NCI-H2227 (cell line): ENCODE measurements at regions not wholly inside any gene's neighbourhood (a gene's known extent, or its start where the extent isn't known, plus 50 kb on each side); places are given as distances from the start of the nearest gene placed in this dataset.
"Not testable (repeated sequence)": the region's sequence is repeated elsewhere in the genome, so short reads cannot be mapped to it uniquely, and the experiment has no call there.

Experiments
- DNase-seq: peaks from one replicate; lab custom pipeline; 2025; ENCODE audit not compliant: unreplicated experiment; lab: John Stamatoyannopoulos, UW

DNA sequence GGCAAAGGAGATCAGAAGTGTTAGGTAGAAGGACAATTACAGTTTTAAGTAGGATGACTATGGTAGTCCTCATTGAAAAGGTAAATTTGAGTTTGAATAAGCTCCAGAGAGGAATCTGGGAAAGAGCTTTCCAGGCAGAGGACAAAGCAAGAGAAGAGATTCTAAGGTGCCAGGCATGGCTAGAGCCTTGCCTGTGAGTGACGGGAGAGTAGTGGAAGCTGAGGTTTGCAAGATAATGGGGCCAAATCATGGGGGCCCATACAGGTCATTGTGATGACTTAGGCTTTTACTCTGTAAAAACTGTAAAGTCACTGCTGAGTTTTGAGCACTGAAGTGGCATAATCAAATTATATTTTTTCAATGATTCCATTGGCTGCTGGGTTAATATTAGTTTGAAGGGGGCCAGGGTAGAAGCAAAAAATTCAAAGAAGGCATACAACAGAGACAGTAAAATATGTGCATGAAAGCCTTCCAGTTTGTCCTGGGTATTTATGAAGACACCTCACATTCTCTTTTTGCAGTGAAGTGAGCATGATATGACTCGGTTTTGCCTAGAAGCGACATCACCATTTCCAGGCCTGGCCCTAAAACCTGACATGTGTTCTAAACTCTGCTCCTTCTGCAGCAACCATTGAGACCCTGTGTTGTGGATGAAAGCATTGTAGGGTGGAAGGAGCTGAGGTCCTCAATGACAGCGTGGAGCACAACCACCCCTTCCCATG is 279.8 kb upstream of the TNC start:
- DNase-seq = no peak

DNA sequence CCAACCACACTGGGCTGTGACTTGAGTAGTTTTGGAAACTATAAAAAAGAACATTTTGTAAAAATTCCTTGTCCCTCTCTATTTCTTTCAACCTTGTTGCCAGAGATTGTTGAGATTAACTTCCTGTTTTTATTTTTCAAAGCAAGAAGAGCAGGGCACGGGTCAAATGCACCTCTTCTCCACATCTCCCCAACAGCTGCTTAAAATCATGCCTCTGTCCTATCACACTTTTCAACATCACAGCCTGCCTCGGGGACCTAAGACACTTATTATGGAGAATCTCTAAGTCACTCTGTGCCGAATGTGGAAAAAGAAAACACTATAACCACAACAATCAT is 280.3 kb upstream of the TNC start:
- DNase-seq = no peak

DNA sequence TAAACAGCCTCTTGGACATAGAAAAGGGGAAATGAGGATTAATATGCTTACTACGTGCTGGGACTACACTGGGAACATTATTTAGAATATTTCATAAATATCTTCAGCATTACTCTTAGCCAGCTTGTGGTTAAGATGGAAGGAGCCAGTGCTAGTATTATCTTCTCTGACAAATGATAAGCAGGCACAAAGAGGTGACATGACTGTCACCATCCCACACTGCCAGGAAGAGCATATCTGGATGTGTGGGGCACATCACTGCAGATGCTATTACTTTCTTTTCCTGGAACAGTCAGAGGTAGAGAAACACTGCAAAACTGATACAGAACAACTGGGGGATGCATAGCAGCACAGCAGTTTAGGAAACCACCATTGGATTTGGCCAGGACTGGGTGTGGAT is 281.0 kb upstream of the TNC start:
- DNase-seq = no peak

DNA sequence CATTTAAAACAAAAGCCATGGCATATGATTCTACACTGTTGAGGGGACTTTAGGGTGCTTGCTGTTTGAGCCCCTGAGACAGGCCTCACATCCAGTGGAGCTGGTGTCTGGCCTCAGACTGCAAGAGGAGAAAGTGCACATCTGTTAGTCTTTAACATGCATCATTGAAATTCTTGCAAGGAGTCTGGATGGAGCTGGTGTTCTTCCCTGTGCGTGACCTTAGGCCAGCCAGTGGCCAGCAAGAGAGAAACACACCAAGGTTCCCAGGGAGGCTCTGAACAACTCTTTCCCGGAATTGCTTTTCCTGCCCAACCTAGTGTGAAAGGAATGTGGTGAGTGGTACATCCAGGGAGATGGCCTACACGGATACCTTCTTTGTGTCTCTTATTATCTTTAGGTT is 282.8 kb upstream of the TNC start:
- DNase-seq = no peak

DNA sequence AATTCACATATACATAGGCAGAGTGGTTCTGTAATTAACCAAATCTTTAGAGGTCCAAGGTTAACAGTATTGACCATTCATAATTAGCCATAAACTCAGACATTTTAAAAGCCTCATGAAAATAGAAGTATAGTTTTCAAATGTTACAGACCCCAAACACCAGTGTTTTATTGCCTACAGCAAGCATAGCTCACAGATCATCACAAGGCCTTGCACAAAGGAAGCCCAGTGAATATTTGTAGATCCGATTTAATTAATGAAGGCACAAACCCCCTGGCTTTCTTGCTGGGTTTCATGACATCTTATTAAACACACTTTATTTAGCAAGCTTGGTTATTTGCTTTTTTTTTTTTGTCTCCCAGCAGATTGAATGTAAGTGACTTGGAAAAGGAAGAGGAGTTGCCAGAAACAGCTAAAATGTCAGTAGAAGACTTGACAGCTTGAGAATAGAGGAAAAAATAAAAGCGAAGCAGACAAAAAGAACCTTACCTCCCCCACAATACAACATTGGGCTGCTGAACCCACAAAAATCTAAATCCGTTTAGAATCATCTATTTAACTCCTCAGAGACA is 283.9 kb upstream of the TNC start:
- no peak for DNase-seq

DNA sequence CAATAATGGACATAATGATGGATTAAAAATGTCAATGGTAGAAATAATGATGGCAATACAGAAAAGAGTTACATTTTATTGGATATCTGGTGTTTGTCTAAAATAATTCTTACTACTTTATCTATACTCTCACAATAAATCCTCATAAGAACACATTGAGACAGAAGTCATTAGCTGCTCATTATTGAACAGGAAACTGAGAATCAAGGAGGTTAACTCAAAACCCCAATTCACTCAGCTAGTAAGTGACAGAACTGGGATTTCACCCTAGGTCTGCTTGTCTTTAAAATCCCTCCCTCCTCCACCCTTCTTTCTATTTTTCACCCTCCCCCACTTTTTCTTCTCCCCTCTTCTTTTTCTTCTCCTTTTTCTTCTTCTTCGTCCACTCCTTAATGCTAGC is 285.8 kb upstream of the TNC start:
- no peak for DNase-seq

DNA sequence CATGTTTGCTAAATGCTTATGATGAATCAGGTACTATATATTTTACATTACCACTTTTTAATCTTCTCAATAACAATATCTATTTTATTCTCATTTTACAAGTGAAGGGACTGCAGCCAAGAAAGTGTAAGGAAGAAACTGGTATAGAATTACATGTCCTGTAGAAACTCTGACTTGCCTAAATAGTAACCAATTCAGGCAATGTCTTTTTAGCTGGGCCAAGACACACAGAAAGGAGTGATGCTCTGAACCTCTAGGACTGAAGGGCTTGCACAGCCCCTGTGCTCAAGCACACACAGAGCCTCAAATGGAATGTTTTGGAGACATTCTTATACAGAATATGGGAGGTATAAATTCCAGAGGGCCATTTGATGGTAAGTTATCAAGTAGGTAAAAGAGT is 286.4 kb upstream of the TNC start:
- DNase-seq = no peak

DNA sequence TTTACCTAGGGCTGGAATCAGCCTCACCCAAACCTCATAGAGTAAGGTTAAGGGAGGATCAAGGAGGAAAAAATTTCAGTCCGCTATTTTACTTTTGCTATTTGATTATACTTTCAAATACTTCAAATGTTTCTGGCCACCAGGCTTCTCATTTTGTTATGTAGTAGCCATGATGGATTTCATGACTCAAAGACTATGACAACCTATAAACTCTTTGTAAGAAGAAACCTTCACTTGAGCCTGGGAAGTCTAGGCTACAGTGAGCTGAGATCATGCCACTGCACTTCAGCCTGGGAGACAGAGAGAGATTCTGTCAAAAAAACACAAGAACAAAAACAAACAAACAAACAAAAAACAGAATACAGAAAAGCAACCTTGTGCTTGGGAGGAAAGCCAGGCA is 293.6 kb upstream of the TNC start:
- no peak for DNase-seq

DNA sequence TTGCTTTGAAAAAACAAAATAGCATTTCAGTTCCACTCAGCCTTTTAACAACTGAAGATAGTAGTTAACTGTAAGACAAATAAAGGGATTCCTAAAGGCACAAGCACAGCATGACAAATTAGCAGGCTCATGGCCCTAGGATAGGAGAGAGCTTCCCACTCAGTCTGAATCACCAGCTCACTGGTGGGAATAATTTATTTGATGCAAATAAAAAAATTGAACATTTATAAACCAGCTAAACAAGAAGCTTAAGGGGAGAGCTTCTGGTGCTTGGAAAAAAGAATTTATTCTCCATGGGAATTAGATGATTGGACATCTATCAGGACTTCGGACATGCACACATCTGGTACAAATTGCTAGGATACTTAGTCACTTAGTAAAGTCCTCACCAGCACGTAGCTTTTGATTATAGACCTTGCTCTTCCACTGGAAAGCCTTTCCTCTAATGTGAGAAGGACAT is 294.1 kb upstream of the TNC start:
- no peak for DNase-seq

DNA sequence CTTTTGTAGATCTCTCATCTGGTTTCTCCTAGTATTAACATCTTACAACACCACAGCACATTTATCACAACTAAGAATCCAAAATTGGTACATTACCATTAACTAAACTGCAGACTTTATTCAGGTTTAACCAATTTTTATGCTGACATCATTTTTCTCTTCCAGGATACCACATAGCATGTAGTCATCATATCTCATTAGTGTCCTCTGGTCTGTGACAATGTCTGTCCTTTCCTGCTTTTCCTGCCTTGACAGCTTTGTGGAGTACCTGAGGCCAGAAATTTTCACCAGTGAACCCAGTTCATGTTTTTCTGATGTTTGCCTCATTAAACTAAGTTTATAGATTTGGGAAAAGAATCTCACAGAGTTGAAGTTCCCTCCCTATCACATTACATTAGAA is 294.7 kb upstream of the TNC start:
- no peak for DNase-seq

DNA sequence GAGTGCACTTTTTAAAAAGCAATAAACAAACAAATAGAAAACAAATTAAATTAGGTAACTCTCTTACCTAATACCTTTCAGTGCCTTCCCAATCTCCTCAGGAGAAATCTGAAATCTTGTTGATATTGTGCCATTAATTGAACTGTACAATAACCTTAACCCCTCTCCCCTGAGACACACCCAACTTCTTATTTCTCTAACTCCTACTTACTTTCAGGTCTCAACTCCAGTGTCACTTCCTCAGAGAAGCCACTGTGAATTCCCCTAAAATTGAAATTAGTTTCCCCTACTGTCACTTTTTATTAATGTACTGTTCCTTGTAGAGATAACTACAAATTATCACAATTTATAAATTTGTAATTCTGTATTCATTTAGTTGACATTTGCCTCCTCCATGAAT is 295.3 kb upstream of the TNC start:
- no peak for DNase-seq

DNA sequence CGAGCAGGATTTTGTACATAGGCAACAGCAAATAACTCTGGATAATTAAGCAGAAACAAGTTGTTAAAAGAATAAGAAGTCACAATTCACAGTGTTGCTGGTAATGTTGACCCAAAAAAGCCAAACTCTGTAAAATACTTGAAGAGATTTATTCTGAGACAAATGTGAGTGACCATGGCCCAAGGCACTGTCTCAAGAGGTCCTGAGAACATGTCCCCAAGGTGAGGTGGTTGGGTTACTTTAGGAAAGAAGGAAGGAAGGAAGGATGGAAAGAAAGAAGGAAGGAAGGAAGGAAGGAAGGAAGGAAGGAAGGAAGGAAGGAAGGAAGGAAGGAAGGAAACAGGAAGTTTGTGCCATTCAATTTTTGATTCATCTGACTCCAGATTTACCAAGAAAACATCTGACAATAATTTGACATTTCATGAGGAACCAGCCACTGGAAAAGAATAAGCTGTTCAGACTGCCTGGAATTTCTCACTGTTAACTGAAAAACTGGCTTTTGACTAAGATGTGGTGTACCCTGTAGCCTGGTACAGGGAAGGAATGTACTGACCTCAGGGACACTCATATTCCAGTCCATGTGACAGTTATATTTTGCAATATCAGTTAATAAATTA is 295.9 kb upstream of the TNC start:
- DNase-seq = no peak

DNA sequence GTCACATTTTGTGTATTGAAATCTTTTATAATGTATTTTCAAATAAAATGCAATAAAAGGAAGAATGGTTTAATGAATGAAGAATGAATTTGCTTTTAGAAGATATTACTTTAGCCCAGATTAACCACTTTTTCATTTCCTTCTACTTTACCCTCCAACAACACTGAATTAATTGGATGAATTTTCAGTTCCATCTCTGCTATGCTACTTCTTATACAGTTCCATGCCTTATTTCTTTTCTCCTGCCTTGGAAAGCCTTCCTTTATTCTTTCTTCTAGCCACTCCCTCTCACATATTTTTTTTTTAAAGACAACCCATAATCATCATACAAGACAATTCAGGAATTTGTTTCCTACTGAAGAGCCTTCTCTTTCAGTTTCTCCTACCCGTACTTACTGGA is 296.6 kb upstream of the TNC start:
- no peak for DNase-seq

DNA sequence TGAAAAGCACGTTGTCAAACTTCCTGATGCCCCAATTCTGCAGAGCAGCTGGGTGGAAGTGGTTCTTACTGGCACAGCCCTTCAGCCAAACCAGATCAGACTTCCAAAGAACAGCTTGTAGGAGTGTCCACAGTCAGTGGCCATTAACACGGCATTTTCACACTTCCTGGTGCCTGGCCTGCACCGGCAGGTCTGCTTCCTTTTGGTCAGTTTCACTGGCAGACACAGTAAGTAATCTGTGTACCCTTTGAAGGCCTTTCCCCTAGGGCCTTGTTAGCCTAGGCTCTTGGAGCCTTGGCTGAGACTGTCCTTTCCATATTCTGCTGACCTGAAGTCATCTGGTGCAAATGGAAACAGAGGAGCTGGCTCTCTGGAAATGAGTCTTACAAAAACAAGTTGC is 297.5 kb upstream of the TNC start:
- DNase-seq = no peak

DNA sequence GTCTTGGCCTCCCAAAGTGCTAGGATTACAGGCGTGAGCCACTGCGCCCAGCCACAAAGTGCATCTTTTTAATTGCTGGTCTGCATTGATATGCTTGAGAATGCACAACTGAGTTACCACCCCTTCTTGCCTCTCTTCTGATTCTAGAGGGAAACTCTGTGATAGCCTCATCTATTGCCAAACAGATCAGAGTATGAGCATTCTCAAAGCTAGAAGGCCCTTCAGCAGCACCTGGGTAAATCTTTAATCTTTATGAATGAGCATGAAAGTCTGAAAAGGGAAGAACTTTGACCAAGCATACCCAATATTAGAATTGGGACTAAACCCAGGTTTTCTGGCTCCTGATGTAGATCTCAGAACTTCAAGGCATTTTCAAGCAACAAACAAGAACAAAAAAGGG is 298.3 kb upstream of the TNC start:
- no peak for DNase-seq

DNA sequence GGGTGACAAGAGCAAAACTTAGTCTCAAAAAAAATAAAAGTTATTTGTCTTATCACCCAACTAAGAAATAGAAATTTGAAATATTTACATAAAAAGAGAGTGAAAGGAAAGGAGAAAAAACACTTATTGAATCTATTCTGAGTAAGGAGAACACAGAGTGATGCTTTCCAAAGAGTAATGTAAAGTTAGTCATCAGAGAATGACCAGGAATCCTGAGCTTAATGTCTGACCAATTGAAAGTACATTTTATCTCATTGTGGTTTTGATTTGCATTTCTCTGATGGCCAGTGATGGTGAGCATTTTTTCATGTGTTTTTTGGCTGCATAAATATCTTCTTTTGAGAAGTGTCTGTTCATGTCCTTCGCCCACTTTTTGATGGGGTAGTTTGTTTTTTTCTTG is 300.2 kb upstream of the TNC start:
- DNase-seq = not testable (repeated sequence)

DNA sequence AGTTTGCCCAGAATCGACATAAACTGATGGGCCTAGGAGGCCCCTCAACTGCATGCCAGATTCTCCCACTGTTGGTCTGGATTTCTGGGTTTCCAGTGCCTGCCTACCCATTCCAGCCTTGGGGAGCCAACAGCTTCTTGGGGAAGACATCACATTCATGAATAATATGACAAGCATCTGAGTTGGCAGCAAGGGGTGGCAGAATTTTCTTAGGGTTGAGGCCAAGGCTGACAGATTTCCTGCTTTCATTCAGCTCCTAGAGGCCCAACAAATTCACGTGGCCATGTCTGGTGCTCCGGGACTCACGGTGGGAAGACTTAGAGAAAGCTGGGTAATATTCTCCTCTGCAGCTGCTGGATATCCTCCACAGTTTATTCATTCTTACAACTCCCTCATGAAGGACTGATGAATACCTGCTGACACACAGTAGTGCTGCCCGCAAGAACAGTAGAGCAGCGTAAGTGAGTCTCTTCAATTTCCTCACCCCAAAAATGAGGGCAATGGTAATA is 305.0 kb upstream of the TNC start:
- no peak for DNase-seq

DNA sequence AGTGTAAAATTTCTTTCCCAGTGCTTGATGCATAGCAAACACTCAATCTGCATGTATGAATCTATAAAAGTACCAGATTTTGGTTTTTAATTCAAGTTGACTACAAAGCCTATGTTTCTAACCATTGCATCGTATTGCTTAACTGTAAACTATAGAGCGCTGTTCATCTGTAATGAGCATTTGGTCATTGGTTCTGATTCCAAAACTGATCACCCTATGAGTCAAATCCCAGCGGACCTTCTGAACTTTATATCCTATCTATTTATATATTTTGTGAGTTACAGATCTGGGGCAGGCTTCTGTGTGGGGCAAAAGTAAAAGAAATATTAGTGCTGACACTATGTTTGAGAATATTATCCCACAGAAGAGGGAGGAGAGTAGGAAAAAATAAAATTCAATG is 305.7 kb upstream of the TNC start:
- no peak for DNase-seq

DNA sequence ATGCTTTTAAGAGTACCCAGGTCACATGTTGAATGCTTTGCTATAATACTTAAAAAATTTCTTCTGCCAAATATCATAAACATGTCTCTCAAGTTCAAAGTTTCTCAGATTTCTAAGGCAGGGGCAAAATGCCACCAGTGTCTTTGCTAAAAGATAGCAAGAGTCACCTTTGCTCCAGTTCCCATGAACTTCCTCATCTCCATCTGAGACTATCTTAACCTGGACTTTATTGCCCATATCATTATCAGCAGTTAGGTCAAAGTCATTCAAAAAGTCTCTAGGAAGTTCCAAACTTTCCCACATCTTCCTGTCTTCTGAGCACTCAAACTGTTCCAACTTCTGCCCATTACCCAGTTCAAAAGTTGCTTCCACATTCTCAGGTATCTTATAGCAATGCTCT is 307.6 kb upstream of the TNC start:
- no peak for DNase-seq

DNA sequence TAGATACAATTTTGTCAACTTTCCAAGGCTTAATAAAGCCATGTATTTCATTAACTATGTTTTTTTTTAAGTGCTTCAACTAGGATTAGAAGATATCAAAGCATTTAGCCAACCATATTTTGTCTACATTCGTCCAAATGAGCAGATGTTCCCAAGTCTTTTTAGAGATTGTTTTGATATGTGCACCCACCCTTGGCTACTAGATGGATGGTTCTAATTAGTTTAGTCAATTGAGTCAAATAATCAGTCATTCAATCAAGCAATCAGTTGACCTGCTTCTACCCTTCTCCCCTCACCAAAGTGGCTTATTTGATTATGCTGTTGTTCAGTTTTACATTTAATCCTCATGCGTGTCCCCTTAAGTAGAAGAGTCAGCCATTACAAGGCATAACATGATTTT is 319.5 kb upstream of the TNC start:
- DNase-seq = no peak

DNA sequence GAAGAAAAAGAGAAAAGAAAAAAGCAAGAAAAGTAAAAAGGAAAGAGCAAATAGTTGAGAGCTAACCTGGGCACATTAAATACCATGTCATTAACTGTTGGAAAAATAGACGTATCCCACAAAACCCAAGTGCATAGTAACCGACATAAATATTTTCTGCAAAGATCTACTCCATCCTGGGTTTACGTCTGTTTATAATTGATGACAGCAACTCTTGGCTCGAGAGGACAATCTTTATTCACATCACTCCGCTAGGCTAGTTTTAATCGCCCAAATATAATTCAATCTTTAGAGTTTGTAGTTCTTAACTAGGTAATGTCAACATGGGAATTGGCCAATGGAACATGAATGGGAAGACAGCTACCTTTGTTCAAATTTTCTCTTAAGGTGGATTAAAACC is 321.7 kb upstream of the TNC start:
- DNase-seq = no peak

DNA sequence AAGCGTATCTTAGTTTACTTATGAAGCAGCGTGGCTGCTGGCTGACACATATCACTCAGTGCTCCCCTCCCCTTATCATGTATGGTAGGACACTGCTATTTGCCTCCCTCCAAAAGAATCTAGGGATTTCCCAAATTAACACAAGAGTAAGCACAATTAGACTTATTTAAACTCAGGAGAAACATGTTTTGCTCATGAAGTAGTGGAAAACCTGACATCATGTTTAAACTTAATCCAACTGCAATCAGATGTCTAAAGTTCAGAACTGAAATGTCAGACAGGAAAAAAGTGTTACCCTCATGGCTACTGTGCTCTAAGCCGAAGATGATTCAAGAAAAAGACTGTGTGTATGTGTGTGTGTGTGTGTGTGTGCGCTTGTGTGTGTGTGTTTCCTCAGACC is 324.1 kb upstream of the TNC start:
- no peak for DNase-seq

DNA sequence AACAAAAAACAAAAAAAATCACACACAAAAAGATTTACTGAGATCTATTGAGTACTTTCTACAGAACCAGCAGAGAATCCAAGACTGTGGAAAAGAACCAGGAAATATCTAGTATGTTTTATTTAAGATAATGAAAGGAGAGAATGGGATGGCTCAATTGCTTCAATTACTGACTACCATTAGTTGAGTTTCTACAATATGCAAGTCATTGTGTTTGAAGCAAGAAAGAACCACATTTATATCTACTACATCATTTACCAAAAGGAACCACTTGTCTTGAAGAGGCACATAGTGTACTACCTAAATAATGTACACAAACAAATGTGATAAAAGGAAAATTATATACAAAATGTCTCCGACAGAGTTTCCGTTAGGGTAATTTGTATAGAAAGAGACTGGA is 325.9 kb upstream of the TNC start:
- DNase-seq = no peak
